ENCODE measurements at regions not wholly inside any gene's neighbourhood (a gene's known extent, or its start where the extent isn't known, plus 50 kb on each side); places are given as distances from the start of the nearest gene placed in this dataset.

GRCh38 chr15:66846811-66847210 lies 144.8 kb downstream of the SMAD6 start:
- Histone ChIP-seq H3K79me2 (replicated peaks; ENCODE audit: insufficient read depth) (no peaks in the 10 kb centered on the region), H3K4me2 (no peak overlapping the region), H2AFZ (no peak overlapping the region), H3K27ac (ENCODE audit: low read depth) (no peak overlapping the region), H3K4me1 (ENCODE audit: insufficient read depth) (peaks cover 5% of the 10 kb centered on the region), H3K36me3 (ENCODE audit: insufficient read depth) (no peaks in the 10 kb centered on the region), H3F3A (replicated peaks; ENCODE audit: low read depth) (peaks cover 9% of the 10 kb centered on the region; the same call in 1 of the 2 replicates), H3K9me2 (ENCODE audit: insufficient read depth) (no peaks in the 10 kb centered on the region), H3K4me3 (no peak overlapping the region), H4K20me1 (replicated peaks; ENCODE audit: insufficient read depth) (no peaks in the 10 kb centered on the region), H3K27me3 (ENCODE audit: insufficient read depth) (peaks cover 32% of the 10 kb centered on the region)
- Mint-ChIP-seq H3K36me3 (ENCODE audit: low read depth) (no peaks in the 10 kb centered on the region), H3K27me3 (ENCODE audit: insufficient read depth, low read depth, poor library complexity) (peaks cover 30% of the 10 kb centered on the region), H3K4me1 (peaks cover 12% of the 10 kb centered on the region), H3K9me3 (no peaks in the 10 kb centered on the region), H3K27ac (no peak overlapping the region), H3K4me3 (no peak overlapping the region)
- no peak for TF ChIP-seq ZNF114 (CRISPR knock-in tag; IDR thresholded peaks at IDR 0.05)
- no peak for TF ChIP-seq POLR2AphosphoS5 (IDR thresholded peaks at IDR 0.05; ENCODE audit: low read depth)
- no peak for TF ChIP-seq EZH2 (IDR thresholded peaks at IDR 0.05; ENCODE audit: low read depth, unreplicated experiment)
- TF ChIP-seq ZNF331 (CRISPR knock-in tag; IDR thresholded peaks at IDR 0.05; ENCODE audit: low read depth), result no peak
- TF ChIP-seq CREB1 (CRISPR knock-in tag; IDR thresholded peaks at IDR 0.05; ENCODE audit: low read depth), result no peak
- TF ChIP-seq CTCF (conservative IDR thresholded peaks at IDR 0.05; ENCODE audit: low read depth in 2 of 2), result no peak
- no peak for DNase-seq (ENCODE audit: low spot score)
- no peak for ATAC-seq

- Histone ChIP-seq H3K9me2 (ENCODE audit: insufficient read depth) (no peaks in the 10 kb centered on the region), H3K79me2 (replicated peaks; ENCODE audit: insufficient read depth) (no peaks in the 10 kb centered on the region), H3K4me1 (ENCODE audit: insufficient read depth) (peaks cover 5% of the 10 kb centered on the region), H3K4me3 (no peak overlapping the region), H4K20me1 (replicated peaks; ENCODE audit: insufficient read depth) (no peaks in the 10 kb centered on the region), H3K27me3 (ENCODE audit: insufficient read depth) (peaks cover 28% of the 10 kb centered on the region), H3F3A (replicated peaks; ENCODE audit: low read depth) (peaks cover 6% of the 10 kb centered on the region; the same call in 1 of the 2 replicates), H2AFZ (no peak overlapping the region), H3K27ac (ENCODE audit: low read depth) (no peak overlapping the region), H3K4me2 (no peak overlapping the region), H3K36me3 (ENCODE audit: insufficient read depth) (no peaks in the 10 kb centered on the region)
- no peaks in the 10 kb centered on the region for H3K9me3 Mint-ChIP-seq
- no peak for TF ChIP-seq ZNF114 (CRISPR knock-in tag; IDR thresholded peaks at IDR 0.05)
- TF ChIP-seq CREB1 (CRISPR knock-in tag; IDR thresholded peaks at IDR 0.05; ENCODE audit: low read depth), result no peak
- H3K4me1 Mint-ChIP-seq, result peaks cover 11% of the 10 kb centered on the region
- no peak overlapping the region for H3K27ac Mint-ChIP-seq
- no peaks in the 10 kb centered on the region for H3K36me3 Mint-ChIP-seq (ENCODE audit: low read depth)
- DNase-seq (ENCODE audit: low spot score), result no peak
- peaks cover 32% of the 10 kb centered on the region for H3K27me3 Mint-ChIP-seq (ENCODE audit: insufficient read depth, low read depth, poor library complexity)
- ATAC-seq, result no peak
- no peak overlapping the region for H3K4me3 Mint-ChIP-seq
Observed at GRCh38 chr15:66847565-66847991, 145.5 kb downstream of the SMAD6 start.

GRCh38 chr15:66848116-66848515 lies 146.1 kb downstream of the SMAD6 start:
- H3K36me3 Mint-ChIP-seq (ENCODE audit: low read depth), result no peaks in the 10 kb centered on the region
- ATAC-seq (no peak), DNase-seq (ENCODE audit: low spot score) (no peak)
- Histone ChIP-seq H3F3A (replicated peaks; ENCODE audit: low read depth) (peaks cover 4% of the 10 kb centered on the region; the same call in 1 of the 2 replicates), H3K9me2 (ENCODE audit: insufficient read depth) (no peaks in the 10 kb centered on the region), H3K4me3 (no peak overlapping the region), H3K27ac (ENCODE audit: low read depth) (no peak overlapping the region), H3K36me3 (ENCODE audit: insufficient read depth) (no peaks in the 10 kb centered on the region), H3K4me1 (ENCODE audit: insufficient read depth) (peaks cover 3% of the 10 kb centered on the region), H2AFZ (no peak overlapping the region), H3K79me2 (replicated peaks; ENCODE audit: insufficient read depth) (no peaks in the 10 kb centered on the region), H3K4me2 (no peak overlapping the region), H4K20me1 (replicated peaks; ENCODE audit: insufficient read depth) (no peaks in the 10 kb centered on the region), H3K27me3 (ENCODE audit: insufficient read depth) (peaks cover 24% of the 10 kb centered on the region)
- H3K27me3 Mint-ChIP-seq (ENCODE audit: insufficient read depth, low read depth, poor library complexity), result peaks cover 31% of the 10 kb centered on the region
- H3K4me3 Mint-ChIP-seq, result no peak overlapping the region
- peaks cover 11% of the 10 kb centered on the region for H3K4me1 Mint-ChIP-seq
- TF ChIP-seq EZH2 (IDR thresholded peaks at IDR 0.05; ENCODE audit: low read depth, unreplicated experiment) (no peak), ZNF462 (CRISPR knock-in tag; IDR thresholded peaks at IDR 0.05) (no peak)
- H3K27ac Mint-ChIP-seq, result no peak overlapping the region
- H3K9me3 Mint-ChIP-seq, result no peaks in the 10 kb centered on the region; the same call in 2 of the 3 replicates

Measured in GM23338 (cell line).